HG03280 (cell line): ENCODE measurements at regions not wholly inside any gene's neighbourhood (a gene's known extent, or its start where the extent isn't known, plus 50 kb on each side); places are given as distances from the start of the nearest gene placed in this dataset.

Experiments
- ATAC-seq: cut with Tn5 transposase; IDR thresholded peaks from one replicate; pipeline ENCODE4 v1.9.1; 2021; ENCODE audit warnings: mild to moderate bottlenecking, moderate library complexity; ENCODE audit not compliant: unreplicated experiment

- ATAC-seq: no peak
Measured at GRCh38 chr5:114018186-114018585, 343.7 kb upstream of the KCNN2 start.

GRCh38 chr5:114038756-114039155, 323.1 kb upstream of the KCNN2 start:
- ATAC-seq: no peak

DNA sequence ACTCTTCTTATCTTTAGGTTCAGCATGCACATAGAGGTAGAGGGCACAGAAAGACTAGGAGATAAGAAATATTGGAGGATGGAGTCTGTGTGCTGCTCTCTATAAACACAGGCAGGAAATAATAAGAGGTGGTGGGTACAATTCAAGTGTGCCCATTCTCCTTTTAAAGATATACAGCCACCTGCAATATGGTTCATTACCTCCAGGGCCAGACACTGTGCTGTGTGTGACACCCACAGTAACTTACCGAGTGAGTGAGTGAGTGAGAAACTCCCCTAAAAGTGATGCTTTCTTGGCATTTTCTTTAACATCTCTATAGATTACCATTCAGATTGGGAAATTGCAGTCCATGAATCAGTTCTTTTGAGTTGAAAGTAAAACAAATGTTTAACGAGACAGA, 311.8 kb upstream of the KCNN2 start:
- no peak for ATAC-seq

- no peak for ATAC-seq
Measured at GRCh38 chr5:114053372-114053771, 308.5 kb upstream of the KCNN2 start.

- no peak for ATAC-seq
Measured at GRCh38 chr5:114054594-114054993, 307.3 kb upstream of the KCNN2 start.

GRCh38 chr5:114055318-114056184, 306.3 kb upstream of the KCNN2 start:
- no peak for ATAC-seq

GRCh38 chr5:114056185-114056538, 305.7 kb upstream of the KCNN2 start:
- ATAC-seq: no peak

DNA sequence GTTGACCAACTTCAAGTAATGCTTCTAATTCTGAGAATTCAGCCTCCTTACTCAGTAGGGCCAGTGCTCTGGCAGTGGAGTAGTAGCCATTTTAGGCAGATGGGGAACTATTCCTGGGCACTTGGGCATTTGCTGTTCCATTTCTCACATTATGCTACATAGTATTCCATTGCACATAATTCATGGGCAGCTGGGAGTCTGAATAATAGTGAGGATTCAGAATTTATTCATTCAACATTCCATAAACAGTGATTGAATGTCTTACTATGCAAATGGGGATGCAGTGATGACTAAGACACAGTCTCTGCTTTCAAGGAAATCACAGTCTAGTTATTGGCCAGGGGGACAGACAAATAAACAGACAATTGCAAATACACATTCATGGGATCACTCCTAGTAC, 301.0 kb upstream of the KCNN2 start:
- ATAC-seq: no peak

- no peak for ATAC-seq
Measured at GRCh38 chr5:114062932-114063867, 298.7 kb upstream of the KCNN2 start.

DNA sequence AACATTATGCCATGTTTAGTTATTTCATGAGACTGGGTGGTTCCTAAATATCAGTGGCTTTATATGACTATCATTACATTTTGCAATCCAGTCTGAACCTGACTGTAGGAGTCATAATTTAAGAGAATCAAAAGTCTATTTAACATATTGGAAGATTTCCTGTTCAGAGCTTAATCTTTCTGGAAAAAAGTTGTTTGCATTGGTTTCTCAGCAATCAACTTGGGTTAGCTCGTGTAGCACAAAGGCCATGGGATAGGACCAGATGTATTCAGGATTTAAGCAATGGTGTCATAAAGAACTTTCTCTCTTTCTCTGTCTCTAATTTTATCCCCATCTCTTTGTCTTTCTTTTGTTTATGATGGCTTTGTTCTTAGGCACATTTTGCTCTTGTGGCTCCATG, 296.0 kb upstream of the KCNN2 start:
- no peak for ATAC-seq

DNA sequence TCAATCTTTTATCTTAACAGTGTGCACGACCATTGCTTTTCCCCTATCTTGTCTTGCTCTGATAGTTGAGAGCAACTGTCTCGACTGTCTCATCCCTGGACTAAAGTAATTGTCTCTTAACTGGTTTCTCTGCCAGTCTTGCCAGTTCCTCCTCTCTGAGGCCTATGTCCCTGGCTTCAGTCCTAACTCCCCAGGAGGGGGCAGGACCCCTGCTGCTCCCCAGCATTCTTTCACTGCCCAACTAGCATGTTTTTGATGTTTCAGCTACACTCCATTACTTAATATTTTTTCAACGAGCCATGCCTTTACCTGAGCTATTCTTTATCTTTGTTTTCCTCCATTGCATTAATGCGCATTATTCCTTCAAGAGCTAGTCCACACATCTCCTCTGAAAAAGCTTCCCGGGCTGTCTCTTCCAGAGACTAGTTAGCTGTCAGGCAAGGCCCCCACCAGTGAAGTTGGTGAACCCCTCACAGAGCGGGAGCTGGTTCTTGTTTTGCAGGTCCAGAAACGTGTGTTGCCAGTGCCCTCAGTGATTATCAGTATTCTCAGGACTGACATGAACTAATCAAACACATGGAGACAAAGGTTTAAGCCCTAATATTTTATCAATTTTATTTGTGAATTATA, 291.7 kb upstream of the KCNN2 start:
- ATAC-seq: no peak

DNA sequence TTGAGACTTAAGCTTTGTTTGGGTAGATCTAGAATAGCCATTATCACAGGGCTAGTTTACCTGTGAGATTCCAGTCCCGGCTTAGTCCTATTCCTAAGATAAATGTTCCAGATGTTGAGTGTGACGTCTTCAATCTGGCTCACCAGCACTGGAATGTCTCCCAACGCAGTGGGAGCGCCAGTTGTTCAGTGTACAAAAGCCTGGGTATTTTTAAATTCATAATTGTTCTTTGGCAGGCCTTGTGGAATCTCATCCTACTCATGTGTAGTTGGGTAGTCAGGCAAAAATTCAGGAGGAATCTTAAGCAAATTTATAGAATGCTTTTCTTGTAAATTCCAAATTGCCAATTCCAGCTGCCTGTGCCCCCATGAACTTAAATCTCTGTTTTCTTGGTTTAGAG, 272.6 kb upstream of the KCNN2 start:
- ATAC-seq: no peak

DNA sequence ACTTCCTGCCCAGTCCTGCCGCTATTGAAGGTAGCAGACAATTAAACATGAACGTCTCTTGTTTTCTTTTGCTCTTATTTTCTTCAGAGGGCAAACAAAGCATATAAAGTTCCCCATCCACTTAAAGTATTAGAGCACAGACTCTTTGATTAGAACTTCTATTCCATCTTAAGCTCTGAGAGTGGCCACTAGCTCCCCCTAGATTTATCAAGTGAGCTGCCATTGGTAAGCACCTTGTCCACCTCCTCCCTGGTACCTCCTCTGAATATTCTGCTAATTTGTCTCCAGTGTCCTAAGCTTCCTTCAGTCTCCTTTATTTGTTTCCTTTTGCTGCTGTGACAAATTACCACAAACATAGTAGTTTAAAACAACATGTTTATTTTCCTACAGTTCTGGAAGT, 264.3 kb upstream of the KCNN2 start:
- ATAC-seq: no peak

DNA sequence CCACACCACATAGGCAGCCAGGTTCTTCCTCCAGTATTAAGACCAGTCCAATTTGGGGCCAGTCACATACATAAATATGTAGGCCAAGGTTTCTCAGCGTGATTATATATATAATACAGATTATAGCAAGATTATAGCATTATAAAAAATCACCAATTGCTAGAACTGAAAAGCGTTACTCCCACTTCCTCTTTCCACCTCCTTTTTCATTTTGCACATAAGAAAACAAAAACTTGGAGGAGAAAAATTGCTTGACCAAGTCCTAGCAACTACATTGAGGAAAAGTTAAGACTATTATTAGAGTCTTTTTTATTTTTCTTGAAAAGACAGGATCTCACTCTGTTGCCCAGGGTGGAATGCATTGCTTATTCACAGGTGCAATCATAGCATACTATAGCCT, 262.7 kb upstream of the KCNN2 start:
- no peak for ATAC-seq

DNA sequence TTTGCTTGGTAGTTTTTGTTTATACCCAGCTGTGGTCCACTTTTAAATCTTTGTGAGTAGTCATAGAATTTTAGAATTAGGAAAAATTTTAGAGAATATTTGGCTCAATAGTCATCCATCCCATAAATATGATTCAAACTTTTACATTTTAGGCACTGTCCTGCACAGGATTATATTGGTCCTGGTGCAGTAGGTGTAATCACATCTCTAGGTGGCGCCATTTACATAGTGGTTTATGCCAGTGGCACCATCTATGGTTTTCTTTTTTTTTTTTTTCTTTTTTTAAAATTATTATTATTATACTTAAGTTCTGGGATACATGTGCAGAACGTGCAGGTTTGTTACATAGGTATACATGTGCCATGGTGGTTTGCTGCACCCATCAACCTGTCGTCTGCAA, 260.7 kb upstream of the KCNN2 start:
- peak; percentile 80 for ATAC-seq

GRCh38 chr5:114113604-114114003, 248.3 kb upstream of the KCNN2 start:
- ATAC-seq: no peak

DNA sequence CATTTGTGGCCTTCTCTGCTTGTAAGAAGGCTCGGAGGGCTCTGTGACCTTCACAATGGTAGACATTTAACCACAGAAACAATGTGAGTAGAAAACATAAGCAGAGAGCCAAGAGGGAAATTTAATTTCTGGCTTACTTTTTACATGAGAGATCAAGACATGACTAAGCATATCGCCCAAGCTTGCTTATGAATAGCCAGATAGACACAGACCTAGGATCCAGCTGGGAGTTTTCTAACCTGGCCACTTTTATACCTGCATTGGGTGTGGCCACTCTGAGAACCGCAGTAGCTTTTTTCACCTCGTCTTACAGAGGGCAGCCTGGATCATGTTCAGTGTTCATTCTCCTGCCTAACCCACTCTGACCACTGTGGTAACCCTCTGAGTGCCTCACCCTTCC, 244.9 kb upstream of the KCNN2 start:
- ATAC-seq: no peak

DNA sequence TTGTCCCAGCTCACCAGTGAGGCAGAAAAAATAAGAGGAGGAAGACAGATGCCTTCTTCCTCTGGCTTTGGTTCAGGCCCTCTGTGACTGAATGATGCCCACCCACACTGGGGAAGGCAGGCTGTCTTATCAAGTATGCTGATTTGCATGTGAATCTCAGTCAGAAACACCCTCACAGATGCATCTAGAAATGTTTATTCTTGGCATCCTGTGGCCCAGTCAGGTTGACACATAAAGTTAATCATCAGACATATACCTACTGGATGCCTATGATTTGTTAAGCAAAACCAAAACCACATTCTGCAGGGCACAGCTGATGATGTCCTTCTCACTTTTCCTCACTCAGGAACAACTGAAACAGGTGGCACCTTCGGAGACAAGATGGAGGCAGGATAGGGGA, 243.4 kb upstream of the KCNN2 start:
- ATAC-seq: no peak

GRCh38 chr5:114120166-114120565, 241.7 kb upstream of the KCNN2 start:
- no peak for ATAC-seq

GRCh38 chr5:114122852-114123251, 239.0 kb upstream of the KCNN2 start:
- ATAC-seq: no peak

DNA sequence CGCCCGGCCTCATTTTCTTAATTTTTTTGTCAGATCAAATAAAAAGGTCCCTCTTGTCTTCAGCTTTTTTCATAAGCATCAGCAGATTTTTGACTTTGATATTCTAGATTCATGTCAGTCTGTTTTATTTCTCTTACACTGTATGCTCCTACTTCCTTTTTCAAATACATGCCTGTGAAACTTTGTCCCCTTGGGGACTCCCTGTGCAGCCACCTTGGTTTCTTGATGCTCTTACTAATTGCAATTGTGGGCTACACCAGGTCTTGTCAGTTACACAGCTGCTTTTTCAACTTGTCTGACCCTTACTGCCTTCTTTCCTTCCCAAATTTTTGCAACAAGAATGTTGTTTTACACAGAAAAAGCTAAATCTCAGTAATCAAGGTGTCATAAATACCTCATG, 238.2 kb upstream of the KCNN2 start:
- ATAC-seq: no peak

- no peak for ATAC-seq
Measured at GRCh38 chr5:114146398-114146797, 215.5 kb upstream of the KCNN2 start.
